HG02623 (cell line): ENCODE measurements at regions not wholly inside any gene's neighbourhood (a gene's known extent, or its start where the extent isn't known, plus 50 kb on each side); places are given as distances from the start of the nearest gene placed in this dataset.
"Not testable (repeated sequence)": the region's sequence is repeated elsewhere in the genome, so short reads cannot be mapped to it uniquely, and the experiment has no call there.

Experiments used
- ATAC-seq: cut with Tn5 transposase; IDR thresholded peaks from one replicate; pipeline ENCODE4 v1.9.1; 2021; ENCODE audit warnings: moderate library complexity; ENCODE audit not compliant: unreplicated experiment

GRCh38 chr6:12348530-12349511, 58.7 kb downstream of the EDN1 start:
- ATAC-seq = no peak

- no peak for ATAC-seq
Measured at GRCh38 chr6:12350644-12351170, 60.5 kb downstream of the EDN1 start.

GRCh38 chr6:12351672-12352071, 61.5 kb downstream of the EDN1 start:
- ATAC-seq = no peak

GRCh38 chr6:12353731-12354130, 63.6 kb downstream of the EDN1 start:
- ATAC-seq = no peak

GRCh38 chr6:12354499-12354898, 64.3 kb downstream of the EDN1 start:
- no peak for ATAC-seq

- no peak for ATAC-seq
Measured at GRCh38 chr6:12355354-12355753, 65.2 kb downstream of the EDN1 start.

GRCh38 chr6:12356431-12356830, 66.3 kb downstream of the EDN1 start:
- no peak for ATAC-seq

- peak; percentile 62 for ATAC-seq
Measured at GRCh38 chr6:12356983-12357972, 67.1 kb downstream of the EDN1 start.

- ATAC-seq = no peak
Measured at GRCh38 chr6:12359036-12359435, 68.9 kb downstream of the EDN1 start.

- ATAC-seq = no peak
Measured at GRCh38 chr6:12361042-12361765, 71.0 kb downstream of the EDN1 start.

- not testable (repeated sequence) for ATAC-seq
Measured at GRCh38 chr6:12363277-12363650, 73.1 kb downstream of the EDN1 start.

GRCh38 chr6:12363651-12364381, 73.7 kb downstream of the EDN1 start:
- ATAC-seq = peak; percentile 65

GRCh38 chr6:12364621-12365020, 74.5 kb downstream of the EDN1 start:
- ATAC-seq = no peak

GRCh38 chr6:12366731-12367130, 76.6 kb downstream of the EDN1 start:
- ATAC-seq = no peak

- no peak for ATAC-seq
Measured at GRCh38 chr6:12367412-12367811, 77.3 kb downstream of the EDN1 start.

GRCh38 chr6:12369355-12369754, 79.2 kb downstream of the EDN1 start:
- ATAC-seq = no peak

GRCh38 chr6:12369781-12370262, 79.7 kb downstream of the EDN1 start:
- peak; percentile 44 for ATAC-seq

GRCh38 chr6:12371151-12371550, 81.0 kb downstream of the EDN1 start:
- ATAC-seq = no peak

GRCh38 chr6:12371641-12372146, 81.5 kb downstream of the EDN1 start:
- no peak for ATAC-seq
